AG09309 (cell line): ENCODE measurements at regions not wholly inside any gene's neighbourhood (a gene's known extent, or its start where the extent isn't known, plus 50 kb on each side); places are given as distances from the start of the nearest gene placed in this dataset.

Experiments
- DNase-seq: peaks from one replicate; pipeline ENCODE4 v3.0.0-alpha.2; 2010; ENCODE audit warnings: low read depth
- H3K4me3 ChIP-seq: 2 replicates; pipeline ENCODE4 v1.5.1; 2011; ENCODE audit warnings: mild to moderate bottlenecking, low read depth, low read length, moderate library complexity; ENCODE audit not compliant: control insufficient read depth
- TF ChIP-seq, protein P1 (sequence below): IDR thresholded peaks from 2 replicates; pipeline ENCODE4 v1.5.1; 2011; ENCODE audit warnings: mild to moderate bottlenecking, low read depth, low read length, inconsistent platforms; ENCODE audit not compliant: insufficient read depth, control insufficient read depth; ENCODE audit errors: missing control alignments

DNA sequence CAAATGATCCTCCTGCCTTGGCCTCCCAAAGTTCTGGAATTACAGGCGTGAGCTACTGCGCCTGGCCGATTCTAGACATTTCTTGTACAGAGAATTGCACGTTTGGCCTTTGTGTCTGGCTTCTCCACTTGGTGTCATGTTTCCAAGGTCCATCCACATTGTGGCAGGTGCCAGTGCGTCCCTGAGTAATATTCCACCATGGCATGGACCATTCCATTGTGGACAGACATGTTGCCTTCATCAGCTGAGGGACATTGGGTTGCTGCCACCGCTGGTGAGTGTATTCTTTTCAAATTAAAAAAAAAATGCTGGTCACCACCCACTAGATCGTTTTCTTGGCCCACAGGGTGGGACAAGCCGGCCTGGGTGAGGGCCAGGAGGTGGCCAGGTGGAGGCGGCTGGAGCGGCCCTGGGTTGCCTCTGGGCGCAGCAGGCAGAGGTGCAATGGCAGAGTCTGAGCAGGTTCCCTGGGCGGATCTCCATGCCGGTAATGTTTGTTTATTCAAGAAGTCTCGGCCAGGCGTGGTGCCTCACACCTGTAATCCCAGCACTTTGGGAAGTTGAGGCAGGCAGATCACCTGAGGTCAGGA, 274.1 kb downstream of the SEC14L1 start:
- H3K4me3 ChIP-seq = no peak overlapping the region
- no peak for DNase-seq
- TF ChIP-seq, protein P1, sequence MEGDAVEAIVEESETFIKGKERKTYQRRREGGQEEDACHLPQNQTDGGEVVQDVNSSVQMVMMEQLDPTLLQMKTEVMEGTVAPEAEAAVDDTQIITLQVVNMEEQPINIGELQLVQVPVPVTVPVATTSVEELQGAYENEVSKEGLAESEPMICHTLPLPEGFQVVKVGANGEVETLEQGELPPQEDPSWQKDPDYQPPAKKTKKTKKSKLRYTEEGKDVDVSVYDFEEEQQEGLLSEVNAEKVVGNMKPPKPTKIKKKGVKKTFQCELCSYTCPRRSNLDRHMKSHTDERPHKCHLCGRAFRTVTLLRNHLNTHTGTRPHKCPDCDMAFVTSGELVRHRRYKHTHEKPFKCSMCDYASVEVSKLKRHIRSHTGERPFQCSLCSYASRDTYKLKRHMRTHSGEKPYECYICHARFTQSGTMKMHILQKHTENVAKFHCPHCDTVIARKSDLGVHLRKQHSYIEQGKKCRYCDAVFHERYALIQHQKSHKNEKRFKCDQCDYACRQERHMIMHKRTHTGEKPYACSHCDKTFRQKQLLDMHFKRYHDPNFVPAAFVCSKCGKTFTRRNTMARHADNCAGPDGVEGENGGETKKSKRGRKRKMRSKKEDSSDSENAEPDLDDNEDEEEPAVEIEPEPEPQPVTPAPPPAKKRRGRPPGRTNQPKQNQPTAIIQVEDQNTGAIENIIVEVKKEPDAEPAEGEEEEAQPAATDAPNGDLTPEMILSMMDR = no peak

DNA sequence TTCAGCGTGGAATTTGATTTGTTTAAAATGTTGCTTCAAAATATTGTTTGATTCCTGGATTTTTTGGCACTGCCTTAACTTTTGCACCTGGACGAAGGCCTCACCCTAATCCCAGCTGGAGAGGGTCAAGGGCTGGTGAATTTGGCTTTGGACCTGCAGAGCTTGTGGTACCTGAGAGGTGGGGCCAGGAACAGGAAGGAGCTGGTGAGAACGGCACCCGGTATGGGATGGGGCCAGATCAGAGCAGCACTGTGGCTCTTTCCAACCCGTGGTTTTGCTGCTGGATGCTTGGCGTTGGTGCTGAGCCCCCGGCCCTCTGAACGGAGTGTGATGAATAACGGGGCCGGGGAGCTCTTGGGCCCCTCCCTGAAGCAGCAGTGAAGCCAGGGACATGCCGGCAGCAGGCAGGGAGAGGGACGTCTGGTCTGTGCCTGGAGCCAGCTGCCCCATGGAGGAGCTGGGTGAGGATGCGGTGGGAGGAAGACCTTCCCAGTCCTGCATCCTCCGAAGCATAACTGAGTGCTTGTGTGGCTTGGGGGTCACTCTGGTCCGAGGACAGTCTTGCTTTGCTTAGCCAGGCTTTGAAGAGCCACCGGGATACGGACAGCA, 275.4 kb downstream of the SEC14L1 start:
- no peak for DNase-seq
- no peak overlapping the region for H3K4me3 ChIP-seq
- TF ChIP-seq, protein P1 = no peak

DNA sequence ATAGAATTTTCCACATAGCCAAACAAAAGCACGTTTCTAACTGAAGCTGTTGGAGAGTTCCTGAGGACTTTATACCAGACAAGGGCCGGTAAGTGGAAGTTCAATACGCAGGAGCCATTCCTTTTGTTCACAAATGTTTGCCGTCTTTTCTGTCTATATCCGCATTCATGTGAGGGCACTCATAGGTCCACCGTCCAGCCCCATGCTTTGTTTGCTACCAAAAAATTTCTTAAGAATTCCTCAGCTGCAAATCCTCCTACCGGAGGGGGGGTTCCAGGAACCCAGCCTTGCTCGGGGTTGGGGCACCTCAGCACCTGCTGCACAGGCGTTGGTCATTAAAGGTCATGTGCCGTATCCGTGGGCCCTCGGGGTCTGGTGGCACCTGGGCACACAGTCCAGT, 276.8 kb downstream of the SEC14L1 start:
- TF ChIP-seq, protein P1 = no peak
- H3K4me3 ChIP-seq = no peak overlapping the region

DNA sequence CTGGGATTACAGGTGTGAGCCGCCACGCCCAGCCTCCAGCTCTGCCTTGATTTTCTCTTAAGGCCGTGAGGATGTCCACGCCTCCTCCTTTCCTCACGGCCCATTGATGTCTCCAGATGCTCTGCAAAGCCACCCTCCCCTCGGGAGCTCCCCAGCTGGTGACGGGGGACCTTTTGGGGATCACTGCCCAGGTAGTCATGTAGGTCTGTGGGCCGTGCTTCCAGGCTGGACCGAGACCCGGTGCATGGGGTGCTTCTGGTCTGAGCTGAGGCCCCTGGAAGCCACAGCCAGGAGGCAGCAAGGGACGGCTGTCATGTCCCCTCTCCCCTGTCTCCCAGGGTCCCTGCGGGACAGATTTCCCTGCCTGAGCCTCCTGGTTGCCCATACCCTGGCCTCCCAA, 277.8 kb downstream of the SEC14L1 start:
- TF ChIP-seq, protein P1 = no peak
- no peak for DNase-seq
- no peak overlapping the region for H3K4me3 ChIP-seq

More for the DNA sequence above, 276.8 kb downstream of the SEC14L1 start:
- no peak for DNase-seq

DNA sequence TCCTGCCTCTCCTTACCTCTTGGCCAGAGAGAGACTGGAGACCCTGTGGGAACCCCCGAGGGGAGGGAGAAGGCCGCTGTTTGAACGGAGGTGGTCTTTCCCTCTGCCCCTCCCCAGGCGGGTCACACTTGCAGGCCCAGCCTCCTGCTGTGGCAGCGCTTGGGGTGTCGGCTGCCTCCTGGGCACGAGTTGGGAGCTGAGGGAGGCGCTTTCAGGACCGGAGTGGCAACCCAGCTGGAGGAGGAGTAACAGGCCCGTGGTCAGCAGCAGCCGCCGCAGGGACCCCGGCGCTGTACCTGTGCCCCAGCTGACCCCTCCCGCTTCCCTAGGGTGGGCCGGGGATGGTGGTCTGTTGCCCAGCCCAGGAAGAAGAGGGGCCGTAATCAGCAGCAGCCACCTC, 278.3 kb downstream of the SEC14L1 start:
- no peak overlapping the region for H3K4me3 ChIP-seq
- TF ChIP-seq, protein P1 = no peak
- DNase-seq = no peak

DNA sequence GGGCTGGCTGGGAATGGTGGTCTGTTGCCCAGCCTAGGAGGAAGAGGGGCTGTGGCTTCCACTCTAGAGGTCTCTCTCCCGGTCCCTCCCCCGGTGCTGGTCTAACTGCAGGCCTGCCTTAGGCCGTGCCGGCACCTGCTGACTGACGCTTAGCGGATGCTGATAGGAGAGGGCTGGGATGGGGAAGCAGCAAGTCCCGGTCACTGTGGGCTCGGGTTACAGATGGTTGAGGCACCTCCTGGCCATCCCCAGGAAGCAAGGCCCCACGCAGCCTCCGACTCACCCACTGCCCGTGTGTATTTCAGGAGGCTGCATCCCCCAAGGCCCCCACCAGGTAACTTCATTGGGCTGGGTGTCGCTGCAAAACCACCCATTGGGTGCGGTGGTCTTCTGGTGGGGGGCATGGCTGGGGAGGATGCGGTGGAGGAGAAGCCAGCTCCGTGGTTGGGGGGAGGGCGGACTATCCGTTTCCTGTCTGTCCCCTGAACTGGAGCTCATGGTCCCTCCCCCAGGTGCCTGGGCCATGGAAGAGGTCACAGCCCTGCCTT, 278.9 kb downstream of the SEC14L1 start:
- TF ChIP-seq, protein P1 = no peak
- no peak for DNase-seq
- no peak overlapping the region for H3K4me3 ChIP-seq
